ENCODE measurements at regions not wholly inside any gene's neighbourhood (a gene's known extent, or its start where the extent isn't known, plus 50 kb on each side); places are given as distances from the start of the nearest gene placed in this dataset.
"Not testable (repeated sequence)": the region's sequence is repeated elsewhere in the genome, so short reads cannot be mapped to it uniquely, and the experiment has no call there.

- no peak for DNase-seq
These were observed 107.8 kb upstream of the BCL6 start for GRCh38 chr3:187852842-187853730.

GRCh38 chr3:187855131-187855530, 109.9 kb upstream of the BCL6 start:
- no peak for DNase-seq

GRCh38 chr3:187856555-187856954, 111.3 kb upstream of the BCL6 start:
- no peak for DNase-seq

GRCh38 chr3:187858041-187858440, 112.8 kb upstream of the BCL6 start:
- peak; percentile 33 for DNase-seq

- no peak for DNase-seq
These were observed 113.4 kb upstream of the BCL6 start for GRCh38 chr3:187858711-187859110.

- not testable (repeated sequence) for DNase-seq
These were observed 117.5 kb upstream of the BCL6 start for GRCh38 chr3:187862701-187863277.

GRCh38 chr3:187870360-187871203, 125.3 kb upstream of the BCL6 start:
- DNase-seq, result no peak

- DNase-seq, result no peak
These were observed 125.9 kb upstream of the BCL6 start for GRCh38 chr3:187871204-187871591.

- DNase-seq, result no peak
These were observed 126.6 kb upstream of the BCL6 start for GRCh38 chr3:187871848-187872247.

GRCh38 chr3:187873843-187874242, 128.6 kb upstream of the BCL6 start:
- no peak for DNase-seq

- DNase-seq, result no peak
These were observed 130.6 kb upstream of the BCL6 start for GRCh38 chr3:187875863-187876262.

- no peak for DNase-seq
These were observed 133.7 kb upstream of the BCL6 start for GRCh38 chr3:187878772-187879518.

- no peak for DNase-seq
These were observed 135.2 kb upstream of the BCL6 start for GRCh38 chr3:187880441-187880840.

GRCh38 chr3:187880851-187881250, 135.6 kb upstream of the BCL6 start:
- DNase-seq, result no peak

- no peak for DNase-seq
These were observed 143.4 kb upstream of the BCL6 start for GRCh38 chr3:187888701-187889100.

GRCh38 chr3:187889106-187889505, 143.8 kb upstream of the BCL6 start:
- DNase-seq, result no peak

GRCh38 chr3:187889601-187890404, 144.5 kb upstream of the BCL6 start:
- no peak for DNase-seq

- not testable (repeated sequence) for DNase-seq
These were observed 145.1 kb upstream of the BCL6 start for GRCh38 chr3:187890405-187890752.

- peak; percentile 60 for DNase-seq
These were observed 151.4 kb upstream of the BCL6 start for GRCh38 chr3:187896646-187897045.

GRCh38 chr3:187899246-187899645, 154.0 kb upstream of the BCL6 start:
- DNase-seq, result no peak

- DNase-seq, result no peak
These were observed 155.9 kb upstream of the BCL6 start for GRCh38 chr3:187900993-187901755.

Measured in left hindlimb (tissue), 1 donor.